GM23248 (cell line): ENCODE measurements at regions not wholly inside any gene's neighbourhood (a gene's known extent, or its start where the extent isn't known, plus 50 kb on each side); places are given as distances from the start of the nearest gene placed in this dataset.

Experiments
- DNase-seq: peaks from one replicate; pipeline ENCODE4 v3.0.0-alpha.2; 2015
- H2AFZ ChIP-seq: fragments of 200-600 bp; sonication (generic); 2 replicates; pipeline ENCODE4 v1.6.1; 2016; ENCODE audit warnings: antibody characterized with exemption
- H3F3A ChIP-seq: fragments of 200-600 bp; sonication (generic); 2 replicates; pipeline ENCODE4 v1.6.1; 2016; ENCODE audit warnings: mild to moderate bottlenecking, antibody characterized with exemption, mixed run types; ENCODE audit not compliant: insufficient read depth
- H3K27ac ChIP-seq: fragments of 200-600 bp; sonication (generic); 2 replicates; pipeline ENCODE4 v1.5.1; 2016; ENCODE audit warnings: mild to moderate bottlenecking
- H3K27me3 ChIP-seq: fragments of 200-600 bp; sonication (generic); replicated peaks from 2 replicates; pipeline ENCODE4 v1.6.1; 2016; ENCODE audit warnings: mild to moderate bottlenecking; ENCODE audit not compliant: insufficient read depth
- H3K36me3 ChIP-seq: fragments of 200-600 bp; sonication (generic); 2 replicates; pipeline ENCODE4 v1.6.1; 2016; ENCODE audit warnings: low read depth, mild to moderate bottlenecking
- H3K4me1 ChIP-seq: fragments of 200-600 bp; sonication (generic); 2 replicates; pipeline ENCODE4 v1.6.1; 2016; ENCODE audit warnings: mild to moderate bottlenecking; ENCODE audit not compliant: insufficient read depth
- H3K4me2 ChIP-seq: fragments of 200-600 bp; sonication (generic); one replicate; pipeline ENCODE4 v1.6.1; 2016; ENCODE audit warnings: mild to moderate bottlenecking; ENCODE audit not compliant: unreplicated experiment
- H3K4me3 ChIP-seq: fragments of 200-600 bp; sonication (generic); 2 replicates; pipeline ENCODE4 v1.5.1; 2016; ENCODE audit warnings: mild to moderate bottlenecking
- H3K79me2 ChIP-seq: fragments of 200-600 bp; sonication (generic); 2 replicates; pipeline ENCODE4 v1.6.1; 2016; ENCODE audit warnings: mild to moderate bottlenecking; ENCODE audit not compliant: insufficient read depth
- H3K9ac ChIP-seq: fragments of 200-600 bp; sonication (generic); 2 replicates; pipeline ENCODE4 v1.6.1; 2016; ENCODE audit warnings: mild to moderate bottlenecking
- H3K9me2 ChIP-seq: fragments of 200-600 bp; sonication (generic); 2 replicates; pipeline ENCODE4 v1.6.1; 2016; ENCODE audit warnings: mixed run types, mild to moderate bottlenecking, moderate library complexity; ENCODE audit not compliant: insufficient read depth
- H3K9me3 ChIP-seq: fragments of 200-600 bp; sonication (generic); one replicate; pipeline ENCODE4 v1.6.1; 2017; ENCODE audit warnings: low read depth
- H4K20me1 ChIP-seq: fragments of 200-600 bp; sonication (generic); 2 replicates; pipeline ENCODE4 v1.6.0; 2016; ENCODE audit not compliant: insufficient read depth
- EZH2 ChIP-seq: fragments of 200-600 bp; sonication (generic); IDR thresholded peaks from 2 replicates; pipeline ENCODE4 v1.6.1; 2018; ENCODE audit warnings: antibody characterized with exemption, mild to moderate bottlenecking; ENCODE audit not compliant: insufficient read depth, poor library complexity, severe bottlenecking
- EZH2phosphoT487 ChIP-seq: fragments of 200-600 bp; sonication (generic); IDR thresholded peaks from 2 replicates; pipeline ENCODE4 v1.6.1; 2018; ENCODE audit warnings: antibody characterized with exemption, moderate library complexity, mild to moderate bottlenecking, low read depth; ENCODE audit not compliant: insufficient read depth
- WGBS, 2 experiments: methylation state at CpG; one replicate each; pipeline ENCODE4 v1.1.6; 2015 to 2017; ENCODE audit warnings: low lambda C conversion rate in 2 of 2, low coverage in 1 of 2; ENCODE audit errors: missing lambda C conversion rate in 2 of 2; 5-methylcytosine and 5-hydroxymethylcytosine counted together
- in situ Hi-C: fragments of 300-500 bp; cut with MboI; formaldehyde crosslinking; loops from 2 replicates; pipeline ENCODE4 v1.15.0; 2020

DNA sequence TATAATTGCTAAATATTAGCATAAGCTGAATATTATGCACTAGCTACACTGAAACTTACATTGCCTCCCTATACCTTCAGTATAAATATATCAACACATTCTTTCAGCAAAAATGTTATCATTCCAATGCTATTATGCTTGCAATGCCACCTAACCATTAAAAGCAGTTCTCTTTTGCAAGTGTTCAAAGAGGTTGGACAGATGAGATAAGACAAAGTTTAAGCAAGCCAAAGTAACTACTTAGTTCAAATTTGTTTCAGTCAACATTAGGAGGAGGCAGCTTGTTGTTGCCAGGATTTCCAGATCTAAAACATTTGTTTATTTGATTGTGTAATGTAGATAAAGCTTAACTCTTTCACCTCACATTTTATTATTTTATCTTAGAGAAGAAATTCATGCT, 323.9 kb upstream of the FAM241A start:
- no peak overlapping the region for H2AFZ ChIP-seq
- no peak for DNase-seq
- H4K20me1 ChIP-seq: no peaks in the 10 kb centered on the region
- no peaks in the 10 kb centered on the region for H3K9me3 ChIP-seq
- H3K4me2 ChIP-seq: no peak overlapping the region
- no peak overlapping the region for H3K4me3 ChIP-seq
- no peaks in the 10 kb centered on the region for H3F3A ChIP-seq
- no peak overlapping the region for H3K27ac ChIP-seq
- no peak overlapping the region for H3K9ac ChIP-seq
- no peak for TF ChIP-seq EZH2
- TF ChIP-seq EZH2phosphoT487: no peak
- H3K27me3 ChIP-seq: no peaks in the 10 kb centered on the region
- H3K9me2 ChIP-seq: no peaks in the 10 kb centered on the region
- in situ Hi-C loops: no loop called here
- no peaks in the 10 kb centered on the region for H3K36me3 ChIP-seq
- H3K4me1 ChIP-seq: no peaks in the 10 kb centered on the region
- H3K79me2 ChIP-seq: no peaks in the 10 kb centered on the region

DNA sequence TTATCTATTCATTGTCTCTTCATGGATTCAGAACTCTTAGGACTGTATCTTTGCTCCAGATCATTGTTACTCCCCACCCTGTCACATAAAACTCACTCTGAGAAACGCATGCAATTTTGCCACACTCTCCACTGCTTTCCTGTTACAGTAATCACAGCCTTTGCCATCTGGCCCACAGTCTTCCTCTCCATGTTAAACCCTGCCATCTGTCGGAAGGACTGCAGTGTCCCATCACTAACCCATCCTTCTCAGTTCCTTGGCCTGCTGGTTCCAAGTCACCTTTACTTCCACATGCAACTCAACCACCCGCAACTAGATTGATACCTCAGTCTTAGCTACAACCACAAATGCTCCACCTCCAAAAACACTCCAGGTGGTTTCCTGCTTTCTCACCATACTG, 308.7 kb upstream of the FAM241A start:
- TF ChIP-seq EZH2 (no peak), EZH2phosphoT487 (no peak)
- Histone ChIP-seq H3K27me3 (no peaks in the 10 kb centered on the region), H3K4me2 (no peak overlapping the region), H3K9me3 (no peaks in the 10 kb centered on the region), H3K4me1 (peaks cover 9% of the 10 kb centered on the region; the same call in 1 of the 2 replicates), H2AFZ (no peak overlapping the region), H3F3A (no peaks in the 10 kb centered on the region), H3K79me2 (no peaks in the 10 kb centered on the region), H3K27ac (no peak overlapping the region), H3K4me3 (no peak overlapping the region), H3K36me3 (no peaks in the 10 kb centered on the region), H4K20me1 (no peaks in the 10 kb centered on the region), H3K9me2 (no peaks in the 10 kb centered on the region), H3K9ac (no peak overlapping the region)
- 89 to 94% methylated on average over 3 of the region's 3 CpGs for WGBS, 2 experiments
- DNase-seq: no peak
- in situ Hi-C loops: no loop called here

- in situ Hi-C loops: no loop called here
- H3F3A ChIP-seq: no peaks in the 10 kb centered on the region
- no peak overlapping the region for H3K9ac ChIP-seq
- H3K4me1 ChIP-seq: peaks cover 9% of the 10 kb centered on the region; the same call in 1 of the 2 replicates
- no peak overlapping the region for H3K4me3 ChIP-seq
- H3K27ac ChIP-seq: no peak overlapping the region
- H3K79me2 ChIP-seq: no peaks in the 10 kb centered on the region
- H3K9me2 ChIP-seq: no peaks in the 10 kb centered on the region
- DNase-seq: no peak
- no peaks in the 10 kb centered on the region for H3K27me3 ChIP-seq
- H2AFZ ChIP-seq: no peak overlapping the region
- H3K36me3 ChIP-seq: no peaks in the 10 kb centered on the region
- H3K9me3 ChIP-seq: no peaks in the 10 kb centered on the region
- H3K4me2 ChIP-seq: no peak overlapping the region
- WGBS, 2 experiments: 54 to 63% methylated on average over 2 of the region's 2 CpGs
- H4K20me1 ChIP-seq: no peaks in the 10 kb centered on the region
- TF ChIP-seq EZH2phosphoT487: no peak
- no peak for TF ChIP-seq EZH2
These were observed 307.5 kb upstream of the FAM241A start for GRCh38 chr4:111837761-111838160.

DNA sequence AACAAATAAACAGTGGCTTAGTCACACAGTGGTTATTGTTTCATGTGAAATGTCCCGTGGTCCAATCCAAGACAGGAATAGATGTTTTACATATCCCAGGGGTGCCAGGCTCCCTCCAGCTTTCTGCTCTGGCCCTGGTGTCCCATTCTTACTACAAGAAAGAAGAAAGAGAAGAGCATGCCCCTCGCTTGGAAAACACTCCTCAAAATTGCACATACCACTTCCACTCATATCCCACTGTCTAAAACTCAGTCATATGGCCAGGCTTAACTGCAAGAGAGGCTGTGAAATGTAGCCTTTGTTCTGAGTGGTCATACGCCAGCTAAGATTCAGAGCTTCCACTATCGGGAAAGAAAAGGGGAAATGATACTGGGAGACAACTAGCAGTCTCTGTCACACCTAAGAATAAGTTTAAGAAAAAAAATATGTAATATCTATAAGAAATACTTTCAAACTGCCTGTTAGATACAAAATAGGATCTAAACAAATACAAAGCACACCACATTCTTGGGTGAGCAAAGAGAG, 306.8 kb upstream of the FAM241A start:
- Histone ChIP-seq H2AFZ (no peak overlapping the region), H3K36me3 (no peaks in the 10 kb centered on the region), H3K4me2 (no peak overlapping the region), H3F3A (no peaks in the 10 kb centered on the region), H3K9me3 (no peaks in the 10 kb centered on the region), H3K27me3 (no peaks in the 10 kb centered on the region), H3K9me2 (no peaks in the 10 kb centered on the region), H3K79me2 (no peaks in the 10 kb centered on the region), H3K27ac (no peak overlapping the region), H4K20me1 (no peaks in the 10 kb centered on the region), H3K9ac (no peak overlapping the region), H3K4me1 (peaks cover 9% of the 10 kb centered on the region; the same call in 1 of the 2 replicates), H3K4me3 (no peak overlapping the region)
- TF ChIP-seq EZH2phosphoT487 (no peak), EZH2 (no peak)
- in situ Hi-C loops: no loop called here
- 55 to 58% methylated on average over 4 of the region's 4 CpGs for WGBS, 2 experiments
- no peak for DNase-seq

DNA sequence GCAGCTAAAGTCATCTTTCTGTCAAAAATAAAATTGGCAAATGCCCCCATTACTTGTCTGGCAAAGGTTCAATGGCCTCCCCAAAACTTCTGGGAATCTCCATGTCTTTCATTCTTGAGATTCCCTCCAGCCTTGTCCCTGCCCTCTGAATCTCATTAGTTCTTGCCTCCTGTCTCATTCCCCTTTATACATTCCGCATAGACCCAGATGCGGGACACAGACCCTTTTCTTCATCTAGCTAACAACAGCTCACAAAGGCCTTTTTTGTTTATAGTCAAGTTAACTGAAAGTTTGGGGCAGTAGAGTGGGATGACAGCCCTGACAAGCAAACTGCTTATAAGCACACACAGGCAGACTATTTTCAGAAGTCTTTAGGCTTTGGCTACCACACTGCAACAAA, 306.1 kb upstream of the FAM241A start:
- peaks cover 9% of the 10 kb centered on the region; the same call in 1 of the 2 replicates for H3K4me1 ChIP-seq
- H3F3A ChIP-seq: no peaks in the 10 kb centered on the region
- no peak overlapping the region for H2AFZ ChIP-seq
- no peaks in the 10 kb centered on the region for H3K27me3 ChIP-seq
- no peak overlapping the region for H3K9ac ChIP-seq
- H3K79me2 ChIP-seq: no peaks in the 10 kb centered on the region
- no peaks in the 10 kb centered on the region for H3K9me2 ChIP-seq
- DNase-seq: no peak
- H3K9me3 ChIP-seq: no peaks in the 10 kb centered on the region
- no peak overlapping the region for H3K27ac ChIP-seq
- TF ChIP-seq EZH2 (no peak), EZH2phosphoT487 (no peak)
- H3K36me3 ChIP-seq: no peaks in the 10 kb centered on the region
- in situ Hi-C loops: no loop called here
- H3K4me2 ChIP-seq: no peak overlapping the region
- 23 to 29% methylated on average over 2 of the region's 2 CpGs for WGBS, 2 experiments
- no peaks in the 10 kb centered on the region for H4K20me1 ChIP-seq
- H3K4me3 ChIP-seq: no peak overlapping the region
